Osteoblast (primary cell): ENCODE measurements at regions not wholly inside any gene's neighbourhood (a gene's known extent, or its start where the extent isn't known, plus 50 kb on each side); places are given as distances from the start of the nearest gene placed in this dataset.

Experiments
- DNase-seq: peaks from one replicate; pipeline ENCODE4 v3.0.0; 2011; ENCODE audit warnings: low spot score, mixed read lengths; ENCODE audit not compliant: insufficient read length; ENCODE audit errors: missing footprints
- H2AFZ ChIP-seq: 2 replicates; pipeline ENCODE4 v1.6.0; 2011; ENCODE audit warnings: mild to moderate bottlenecking, low read length
- H3K27ac ChIP-seq: 2 replicates; pipeline ENCODE4 v1.5.1; 2011; ENCODE audit warnings: mild to moderate bottlenecking, low read depth, low read length, moderate library complexity
- H3K27me3 ChIP-seq: 2 replicates; pipeline ENCODE4 v1.6.0; 2012; ENCODE audit warnings: mild to moderate bottlenecking, control low read depth, inconsistent platforms, low read length, moderate library complexity; ENCODE audit not compliant: insufficient read depth
- H3K36me3 ChIP-seq: 2 replicates; pipeline ENCODE4 v1.5.1; 2011; ENCODE audit warnings: mild to moderate bottlenecking, low read length, control low read depth, moderate library complexity; ENCODE audit not compliant: insufficient read depth
- H3K4me1 ChIP-seq: 2 replicates; pipeline ENCODE4 v1.5.1; 2011; ENCODE audit warnings: mild to moderate bottlenecking, low read length, control low read depth, moderate library complexity; ENCODE audit not compliant: insufficient read depth
- H3K4me2 ChIP-seq: 2 replicates; pipeline ENCODE4 v1.6.0; 2011; ENCODE audit warnings: mild to moderate bottlenecking, low read length; ENCODE audit not compliant: insufficient read depth
- H3K4me3 ChIP-seq: fragments of 200-600 bp; sonication (generic); 3 replicates; pipeline ENCODE4 v1.5.1; 2012; ENCODE audit warnings: mild to moderate bottlenecking, low read length, inconsistent platforms; ENCODE audit not compliant: insufficient read depth
- H3K79me2 ChIP-seq: 2 replicates; pipeline ENCODE4 v1.6.0; 2012; ENCODE audit warnings: mild to moderate bottlenecking, low read length, control low read depth, inconsistent platforms; ENCODE audit not compliant: insufficient read depth
- H3K9me3 ChIP-seq: 2 replicates; pipeline ENCODE4 v1.5.1; 2011; ENCODE audit warnings: low read depth, low read length, control low read depth
- H4K20me1 ChIP-seq: 2 replicates; pipeline ENCODE4 v1.6.0; 2012; ENCODE audit warnings: mild to moderate bottlenecking, low read length, control low read depth; ENCODE audit not compliant: insufficient read depth
- TF ChIP-seq, protein P1 (sequence below): IDR thresholded peaks from 2 replicates; pipeline ENCODE4 v1.5.1; 2011; ENCODE audit warnings: mild to moderate bottlenecking, low read depth, low read length, moderate library complexity; ENCODE audit errors: extremely low read depth

DNA sequence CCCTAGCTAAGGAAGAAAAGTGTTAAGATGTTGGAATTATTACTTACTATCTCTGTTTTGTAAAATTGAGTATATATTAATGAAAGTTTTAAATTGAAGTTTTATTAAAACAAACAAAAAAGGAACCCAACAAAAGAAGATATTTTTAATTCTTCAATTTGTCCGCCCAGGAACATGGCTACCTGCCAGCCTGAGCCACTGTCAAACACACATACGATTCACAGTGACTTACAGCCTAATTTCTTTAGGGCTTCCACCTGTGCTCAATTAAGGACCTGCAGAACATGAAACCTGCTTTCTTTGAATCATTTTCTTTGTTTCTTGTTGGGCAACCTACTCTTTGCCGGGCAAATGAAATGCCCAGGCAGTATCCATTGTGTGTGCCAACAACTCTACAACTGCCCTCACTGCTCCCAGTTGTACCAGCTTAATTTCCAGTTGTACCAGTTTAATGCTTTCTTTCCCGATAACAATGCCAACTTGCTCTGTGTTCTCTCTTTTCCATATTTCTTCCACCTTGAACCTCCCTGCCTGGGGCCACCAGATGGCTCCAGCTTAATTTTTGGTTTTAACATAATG, 181.7 kb downstream of the GBA3 start:
- TF ChIP-seq, protein P1, sequence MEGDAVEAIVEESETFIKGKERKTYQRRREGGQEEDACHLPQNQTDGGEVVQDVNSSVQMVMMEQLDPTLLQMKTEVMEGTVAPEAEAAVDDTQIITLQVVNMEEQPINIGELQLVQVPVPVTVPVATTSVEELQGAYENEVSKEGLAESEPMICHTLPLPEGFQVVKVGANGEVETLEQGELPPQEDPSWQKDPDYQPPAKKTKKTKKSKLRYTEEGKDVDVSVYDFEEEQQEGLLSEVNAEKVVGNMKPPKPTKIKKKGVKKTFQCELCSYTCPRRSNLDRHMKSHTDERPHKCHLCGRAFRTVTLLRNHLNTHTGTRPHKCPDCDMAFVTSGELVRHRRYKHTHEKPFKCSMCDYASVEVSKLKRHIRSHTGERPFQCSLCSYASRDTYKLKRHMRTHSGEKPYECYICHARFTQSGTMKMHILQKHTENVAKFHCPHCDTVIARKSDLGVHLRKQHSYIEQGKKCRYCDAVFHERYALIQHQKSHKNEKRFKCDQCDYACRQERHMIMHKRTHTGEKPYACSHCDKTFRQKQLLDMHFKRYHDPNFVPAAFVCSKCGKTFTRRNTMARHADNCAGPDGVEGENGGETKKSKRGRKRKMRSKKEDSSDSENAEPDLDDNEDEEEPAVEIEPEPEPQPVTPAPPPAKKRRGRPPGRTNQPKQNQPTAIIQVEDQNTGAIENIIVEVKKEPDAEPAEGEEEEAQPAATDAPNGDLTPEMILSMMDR = no peak
- Histone ChIP-seq H4K20me1 (no peaks in the 10 kb centered on the region), H3K4me3 (no peak overlapping the region)

DNA sequence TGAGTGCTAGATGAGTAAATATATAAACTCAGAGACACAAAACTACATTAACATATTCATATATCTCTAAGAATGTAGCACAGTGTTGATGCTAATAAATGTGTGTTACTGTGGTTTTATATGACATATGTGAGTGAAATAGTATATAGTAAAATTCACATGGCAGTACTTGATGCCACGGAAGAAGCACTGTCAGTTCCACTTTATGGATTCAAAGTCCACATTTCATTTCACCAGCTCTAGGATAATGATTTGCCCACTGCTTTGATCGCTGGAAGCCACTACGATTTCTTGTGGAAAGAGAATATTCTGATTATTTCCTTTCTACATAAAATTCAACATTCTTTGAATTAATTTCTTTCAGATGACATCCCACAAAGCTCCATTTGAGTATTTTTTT, 181.2 kb downstream of the GBA3 start:
- no peak for DNase-seq
- no peaks in the 10 kb centered on the region for H3K27me3 ChIP-seq
- no peaks in the 10 kb centered on the region for H3K9me3 ChIP-seq
- H3K4me3 ChIP-seq = no peak overlapping the region
- H2AFZ ChIP-seq = no peak overlapping the region
- no peaks in the 10 kb centered on the region for H4K20me1 ChIP-seq
- H3K4me2 ChIP-seq = no peak overlapping the region
- H3K79me2 ChIP-seq = no peaks in the 10 kb centered on the region
- H3K36me3 ChIP-seq = no peaks in the 10 kb centered on the region
- TF ChIP-seq, protein P1 = no peak
- no peaks in the 10 kb centered on the region for H3K4me1 ChIP-seq
- H3K27ac ChIP-seq = no peak overlapping the region

More for the DNA sequence above, 181.7 kb downstream of the GBA3 start:
- Histone ChIP-seq H3K4me1 (no peaks in the 10 kb centered on the region), H3K27me3 (no peaks in the 10 kb centered on the region), H3K9me3 (no peaks in the 10 kb centered on the region), H3K36me3 (no peaks in the 10 kb centered on the region), H3K79me2 (no peaks in the 10 kb centered on the region), H3K27ac (no peak overlapping the region), H3K4me2 (no peak overlapping the region), H2AFZ (no peak overlapping the region)
- no peak for DNase-seq

DNA sequence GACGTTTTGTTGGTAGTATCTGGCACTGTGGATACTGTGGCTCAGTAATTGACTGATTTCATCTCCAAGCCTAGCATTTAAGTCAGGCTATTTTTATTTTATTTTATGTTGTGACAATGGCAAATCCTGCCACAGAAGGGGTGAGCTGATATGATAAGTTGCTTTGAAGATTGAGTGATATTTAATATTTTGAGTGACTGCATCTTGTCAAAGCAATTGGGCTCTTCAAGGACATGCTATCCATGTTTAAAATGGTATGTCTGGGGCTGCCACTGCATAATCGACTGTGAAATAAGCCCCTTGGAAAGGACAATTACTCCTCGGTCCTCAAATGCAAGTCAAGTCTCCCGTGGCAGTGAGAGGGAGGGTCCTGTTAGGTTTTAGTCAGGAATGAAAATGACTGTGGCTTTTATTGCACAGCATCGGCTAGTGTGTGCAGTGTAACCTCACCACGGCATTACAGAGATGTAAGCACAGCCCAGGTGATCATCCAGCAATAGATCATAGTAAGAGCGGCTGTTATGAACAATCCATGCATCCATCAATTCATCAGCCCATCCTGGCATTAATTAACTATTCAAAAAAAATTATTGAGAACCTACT, 178.2 kb downstream of the GBA3 start:
- Histone ChIP-seq H3K4me2 (no peak overlapping the region), H3K9me3 (no peaks in the 10 kb centered on the region), H3K27me3 (no peaks in the 10 kb centered on the region), H3K4me1 (no peaks in the 10 kb centered on the region), H3K27ac (no peak overlapping the region), H4K20me1 (no peaks in the 10 kb centered on the region), H3K79me2 (no peaks in the 10 kb centered on the region), H2AFZ (no peak overlapping the region), H3K36me3 (no peaks in the 10 kb centered on the region), H3K4me3 (no peak overlapping the region)
- no peak for DNase-seq
- TF ChIP-seq, protein P1 = no peak

DNA sequence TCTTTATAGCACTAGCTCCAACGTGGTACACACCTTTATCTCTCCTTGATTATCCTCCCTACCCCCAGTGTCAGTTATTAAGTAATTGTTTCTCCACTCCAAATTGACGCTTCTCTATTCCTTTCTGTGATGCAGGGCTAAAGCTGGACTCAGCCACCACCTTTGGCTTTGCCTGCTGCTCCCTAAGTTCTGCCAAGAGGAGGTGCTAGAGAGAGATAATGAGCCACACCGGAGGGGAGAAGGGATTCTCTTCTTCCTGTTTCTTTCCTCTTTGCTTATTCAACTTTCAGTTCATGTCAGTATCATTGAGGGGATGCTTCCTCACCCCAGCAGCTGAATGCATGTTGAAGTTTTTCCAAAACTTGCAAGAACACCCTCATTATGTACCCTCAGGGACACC, 176.5 kb downstream of the GBA3 start:
- no peak overlapping the region for H3K4me3 ChIP-seq
- no peak for DNase-seq
- H3K9me3 ChIP-seq = no peaks in the 10 kb centered on the region
- no peaks in the 10 kb centered on the region for H3K79me2 ChIP-seq
- no peaks in the 10 kb centered on the region for H3K27me3 ChIP-seq
- no peaks in the 10 kb centered on the region for H3K36me3 ChIP-seq
- H3K27ac ChIP-seq = no peak overlapping the region
- H2AFZ ChIP-seq = no peak overlapping the region
- no peak overlapping the region for H3K4me2 ChIP-seq
- TF ChIP-seq, protein P1 = no peak
- H4K20me1 ChIP-seq = no peaks in the 10 kb centered on the region
- H3K4me1 ChIP-seq = no peaks in the 10 kb centered on the region
